ELF-1 (cell line): ENCODE measurements at regions not wholly inside any gene's neighbourhood (a gene's known extent, or its start where the extent isn't known, plus 50 kb on each side); places are given as distances from the start of the nearest gene placed in this dataset.
A peak's percentile ranks its signal among the peaks of the same experiment; 100 is the strongest.
"Not testable (repeated sequence)": the region's sequence is repeated elsewhere in the genome, so short reads cannot be mapped to it uniquely, and the experiment has no call there.

Experiments used
- DNase-seq: peaks from one replicate; pipeline ENCODE4 v3.0.0-alpha.2; 2016; ENCODE audit warnings: low read depth, low spot score

DNA sequence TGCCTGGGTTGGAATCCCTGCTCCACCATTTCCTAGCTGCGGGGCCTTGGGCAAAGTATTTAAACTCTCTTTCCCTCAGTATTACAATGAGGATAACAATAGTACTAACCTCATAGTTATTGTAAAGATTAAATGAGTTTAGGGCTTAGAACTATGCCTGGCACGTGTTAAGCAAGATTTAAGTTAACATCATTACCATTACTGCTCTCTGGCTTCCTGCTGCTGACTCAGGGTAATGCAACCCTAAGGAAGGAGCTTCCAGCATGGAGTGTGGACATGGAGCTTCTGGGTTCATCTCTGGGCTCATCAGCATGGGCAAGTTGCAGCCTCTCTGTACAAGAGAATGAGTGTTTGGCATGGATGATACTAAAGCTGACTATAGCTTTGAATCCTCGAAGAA, 374.2 kb upstream of the MAP2 start:
- no peak for DNase-seq

DNA sequence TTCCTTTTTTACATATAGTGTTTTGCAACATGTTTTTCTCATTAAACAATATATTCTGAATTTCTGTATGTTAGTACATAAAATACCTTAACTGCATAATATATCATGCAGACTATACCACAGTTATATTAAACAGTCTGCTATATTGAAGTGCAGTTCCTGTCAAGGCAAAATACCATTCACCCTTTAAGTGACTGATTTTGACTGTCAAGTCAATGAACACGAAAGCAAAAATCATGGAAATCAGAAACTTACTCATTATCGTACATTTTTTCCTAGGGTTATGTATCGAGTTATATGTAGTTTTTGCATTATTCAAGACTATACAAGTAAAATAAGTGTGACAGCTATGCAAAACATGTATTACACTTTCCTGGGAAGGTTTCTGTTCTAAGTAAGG, 361.6 kb upstream of the MAP2 start:
- no peak for DNase-seq

DNA sequence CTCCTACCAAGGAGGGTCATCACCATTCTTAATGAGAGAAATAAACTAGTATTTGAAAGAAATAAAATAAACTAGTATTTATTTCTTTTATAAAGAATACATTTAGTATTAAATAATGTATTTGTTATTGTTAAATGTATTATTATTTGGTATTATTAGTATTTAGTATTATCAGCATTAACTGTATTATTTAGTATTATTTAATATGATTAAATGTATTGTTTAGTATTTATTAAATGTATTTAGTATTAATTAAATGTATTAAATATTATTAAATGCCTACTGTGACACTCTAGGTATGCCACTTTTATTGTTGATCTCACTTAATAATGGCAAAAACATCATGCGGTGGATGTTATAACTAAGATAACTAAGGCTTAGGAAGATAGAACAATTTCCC, 353.6 kb upstream of the MAP2 start:
- DNase-seq: no peak

DNA sequence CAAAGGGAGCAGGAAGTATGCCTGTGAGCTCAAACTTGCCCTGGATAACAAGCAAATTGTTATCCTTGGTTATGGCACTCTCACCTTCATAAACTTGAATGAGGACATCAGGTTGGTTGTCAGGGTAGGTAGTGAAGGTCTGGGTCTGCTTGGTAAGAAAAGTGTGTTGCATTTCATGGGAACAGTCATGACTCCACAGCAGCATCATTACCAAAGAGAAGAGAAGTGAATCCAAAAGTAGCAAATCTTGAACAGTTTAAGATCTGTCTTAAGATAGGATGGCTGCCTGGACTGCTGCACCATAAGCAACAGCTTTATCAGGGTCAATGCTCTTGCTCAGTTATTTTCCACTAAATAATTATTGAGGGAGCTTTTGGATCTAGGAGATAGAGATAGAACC, 350.7 kb upstream of the MAP2 start:
- no peak for DNase-seq

DNA sequence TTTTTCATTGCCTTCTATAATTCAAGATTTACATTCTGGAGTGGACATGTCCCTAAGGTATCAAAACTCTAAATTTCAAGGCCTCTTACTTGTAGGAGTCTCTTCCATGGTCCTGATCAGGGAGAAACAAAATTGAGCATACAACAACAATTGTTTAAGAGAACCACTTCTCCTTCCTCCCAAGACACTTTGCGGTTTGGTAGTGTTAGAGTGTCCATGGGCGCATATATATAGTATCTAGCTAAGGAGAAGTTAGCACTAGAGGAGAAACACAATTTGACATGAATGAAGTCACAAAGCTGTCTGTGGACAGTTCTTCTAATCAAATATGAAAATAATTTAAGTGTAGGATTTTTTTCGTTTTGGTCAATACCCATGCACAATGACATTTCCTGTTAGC, 349.1 kb upstream of the MAP2 start:
- DNase-seq: no peak

DNA sequence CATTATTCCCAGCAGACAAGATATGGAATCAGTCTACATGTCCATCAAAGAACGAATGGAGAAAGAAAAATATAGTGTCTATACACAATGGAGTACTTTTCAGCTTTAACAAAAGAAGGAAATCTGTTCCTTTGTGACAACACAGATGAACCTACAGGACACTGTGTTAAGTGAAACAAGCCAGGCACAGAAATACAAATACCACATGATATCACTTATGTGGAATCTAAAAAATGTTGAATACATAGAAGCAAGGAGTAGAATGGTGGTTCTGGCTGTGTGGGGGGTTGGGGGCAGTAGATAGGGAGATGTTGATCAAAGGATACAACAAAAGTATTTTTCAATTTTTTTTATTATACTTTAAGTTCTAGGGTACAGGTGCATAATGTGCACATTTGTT, 347.7 kb upstream of the MAP2 start:
- no peak for DNase-seq

DNA sequence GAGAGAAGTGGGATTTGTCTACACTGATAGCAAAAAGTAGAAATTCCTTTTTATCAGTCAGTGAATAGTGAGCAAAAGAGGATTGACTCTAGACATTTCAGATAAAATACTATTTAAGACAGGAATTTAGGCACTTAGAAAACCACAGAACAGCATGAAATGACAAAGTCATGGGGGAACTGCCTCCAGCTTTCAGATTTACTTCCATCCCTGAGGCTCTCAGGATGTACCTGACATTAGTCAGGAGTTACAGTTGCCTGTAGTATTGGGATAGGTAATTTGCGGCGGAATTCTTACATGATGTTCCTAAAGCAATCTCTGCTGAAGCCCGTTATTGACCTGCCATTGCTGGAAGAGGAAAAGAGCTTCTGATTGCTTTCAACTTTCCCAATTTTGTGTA, 337.1 kb upstream of the MAP2 start:
- no peak for DNase-seq

DNA sequence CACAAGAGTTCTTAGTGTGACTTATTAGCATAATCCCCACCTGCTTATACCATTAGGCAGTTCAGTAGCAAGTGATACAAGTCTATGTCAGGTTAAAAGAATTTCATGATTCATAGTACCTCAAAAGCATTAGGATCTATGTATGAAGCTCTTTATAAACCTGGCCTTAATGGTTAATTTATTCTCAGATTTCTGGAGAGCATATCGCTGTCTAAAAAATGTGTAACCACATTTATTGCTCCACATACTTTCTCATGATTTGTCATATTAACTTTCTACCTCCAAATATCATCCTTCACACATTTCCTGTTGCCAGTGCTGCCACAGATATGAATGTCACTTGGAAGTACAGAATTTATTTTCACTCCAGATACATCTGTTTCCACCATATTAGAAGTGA, 332.8 kb upstream of the MAP2 start:
- no peak for DNase-seq

DNA sequence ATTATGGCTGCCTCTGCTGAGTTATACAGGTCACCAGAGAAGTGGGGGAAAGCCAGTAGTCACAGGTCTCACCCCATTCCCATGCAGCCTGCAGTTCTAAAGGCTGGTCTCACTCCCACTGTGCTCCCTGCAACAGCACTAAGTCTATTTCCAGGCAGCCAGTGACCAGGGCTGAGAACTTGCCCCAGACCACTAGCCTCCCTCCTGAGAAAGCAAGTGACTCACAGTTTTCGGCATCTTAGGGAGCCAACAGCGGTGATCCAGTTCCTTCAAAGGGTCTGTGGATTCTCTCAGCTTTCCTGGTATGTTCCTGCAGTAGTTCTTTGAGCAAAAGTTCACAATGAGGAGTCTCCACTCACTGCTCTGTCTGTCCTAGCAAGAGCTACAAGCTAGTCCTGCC, 329.6 kb upstream of the MAP2 start:
- DNase-seq: peak; percentile 36

DNA sequence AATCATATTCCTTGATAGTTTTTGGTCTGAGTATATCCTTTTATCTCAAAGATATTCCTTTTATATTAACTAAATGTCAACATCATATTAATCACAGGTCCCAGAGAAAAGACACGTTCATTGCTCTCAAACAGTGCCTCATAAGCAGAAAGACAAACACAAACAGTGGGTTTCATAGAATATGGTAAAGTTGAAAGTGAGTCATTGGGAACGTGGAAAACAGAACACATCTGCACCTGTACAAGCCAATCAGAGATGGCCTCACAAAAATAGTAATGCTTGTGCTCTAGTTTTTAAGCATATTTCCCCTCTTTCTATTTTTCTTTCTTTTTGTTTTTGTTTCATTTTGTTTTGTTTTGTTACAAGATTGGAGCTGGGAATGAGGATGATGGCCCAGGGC, 328.4 kb upstream of the MAP2 start:
- DNase-seq: no peak

DNA sequence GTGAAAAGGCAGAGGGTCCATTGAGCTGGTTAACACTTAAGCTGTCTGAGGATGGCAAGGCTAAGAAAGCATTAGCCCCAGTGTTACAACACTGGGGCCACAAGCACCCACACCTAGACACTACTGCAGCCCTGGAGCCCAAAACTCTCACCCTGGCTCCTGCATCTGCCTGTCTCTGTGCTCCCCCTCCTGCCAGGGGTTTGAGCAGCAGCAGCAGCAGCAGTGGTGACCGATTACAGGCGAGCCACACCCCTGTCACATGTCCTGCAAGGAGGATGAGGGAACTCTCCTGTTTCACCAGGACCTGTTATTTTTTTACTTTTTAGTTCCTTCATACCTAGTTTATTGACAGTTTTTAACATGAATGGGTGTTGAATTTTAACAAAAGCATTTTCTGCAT, 326.7 kb upstream of the MAP2 start:
- DNase-seq: no peak

DNA sequence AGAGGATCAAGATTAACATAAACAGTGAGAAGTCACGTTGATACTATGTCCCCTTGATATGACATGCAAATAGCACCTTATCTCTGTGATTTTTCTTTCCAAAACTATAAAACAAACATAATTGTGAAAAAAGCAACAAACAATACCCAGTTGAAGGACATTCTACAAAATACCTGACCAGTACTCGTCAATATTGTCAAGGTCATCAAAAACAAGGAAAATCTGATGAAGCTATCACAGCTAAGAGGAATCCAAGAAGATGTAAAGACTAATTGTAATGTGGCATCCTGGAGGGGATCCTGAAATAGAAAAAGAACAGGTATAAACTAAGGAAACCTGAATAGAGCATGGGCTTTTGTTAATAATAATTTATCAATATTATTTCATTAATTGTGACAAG, 321.5 kb upstream of the MAP2 start:
- no peak for DNase-seq

DNA sequence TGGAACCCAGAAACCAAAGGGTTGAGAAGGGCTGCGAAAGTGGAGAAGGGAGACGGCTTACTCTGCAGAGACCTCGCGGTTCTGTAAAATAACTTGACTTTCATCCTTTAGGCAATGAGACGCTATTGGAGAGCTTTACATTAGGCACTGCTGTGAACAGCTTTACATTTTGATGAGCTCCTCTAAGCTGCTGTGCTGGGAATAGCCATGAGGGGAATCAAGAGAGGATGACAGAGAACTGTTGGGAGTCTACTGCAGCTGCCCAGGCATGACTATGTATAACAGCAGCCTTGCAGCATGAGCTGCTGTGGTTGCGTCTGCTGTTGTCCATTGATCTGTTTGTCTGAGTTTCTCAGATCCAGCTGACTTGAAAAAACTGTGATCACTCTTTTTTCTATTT, 310.8 kb upstream of the MAP2 start:
- peak; percentile 5 for DNase-seq

DNA sequence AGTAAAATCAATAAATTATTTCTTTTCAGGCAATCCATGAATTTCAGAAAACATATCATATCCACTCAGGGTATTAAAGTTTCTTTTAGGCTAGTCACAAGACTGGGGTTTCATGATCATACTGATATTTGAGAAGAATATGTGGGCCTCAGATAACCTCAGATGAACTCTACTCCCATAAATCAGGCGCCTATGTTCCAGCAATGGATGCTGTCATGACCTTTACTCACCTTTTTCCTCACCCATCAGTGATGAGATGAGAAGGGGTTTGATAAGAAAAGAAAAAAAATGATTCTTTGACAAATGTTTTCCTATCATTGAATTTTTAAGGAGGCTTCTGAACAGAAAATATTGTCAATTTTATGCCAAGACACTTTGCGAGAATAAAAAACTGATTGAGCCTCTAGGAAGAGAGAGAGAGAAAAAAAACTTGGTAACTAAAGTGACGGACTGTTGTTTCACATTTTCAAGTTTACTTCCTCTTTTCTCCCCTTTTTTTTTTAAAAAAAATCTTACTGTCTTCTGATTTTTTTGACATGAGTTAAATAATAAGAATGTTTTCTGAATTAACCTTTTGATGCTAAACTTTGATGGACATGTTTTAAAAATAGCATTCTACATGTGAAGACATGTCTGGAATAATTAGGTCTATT, 309.1 kb upstream of the MAP2 start:
- no peak for DNase-seq

DNA sequence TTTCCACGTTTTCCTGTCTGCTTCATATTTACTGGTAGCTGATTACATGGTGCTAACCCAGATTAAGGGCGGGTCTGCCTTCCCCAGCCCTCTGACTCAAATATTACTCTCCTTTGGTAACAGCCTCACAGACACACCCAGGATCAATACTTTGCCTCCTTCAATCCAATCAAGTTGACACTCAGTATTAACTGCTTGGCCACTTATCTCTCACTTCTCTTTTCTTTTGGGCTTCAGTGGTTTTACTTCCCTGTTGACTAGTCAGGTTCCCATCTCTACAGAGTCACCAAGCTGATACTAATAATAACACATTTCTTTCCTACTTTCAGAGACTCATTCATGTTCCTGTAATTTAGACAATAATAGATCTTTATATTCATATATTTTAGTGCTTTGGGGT, 302.2 kb upstream of the MAP2 start:
- no peak for DNase-seq

DNA sequence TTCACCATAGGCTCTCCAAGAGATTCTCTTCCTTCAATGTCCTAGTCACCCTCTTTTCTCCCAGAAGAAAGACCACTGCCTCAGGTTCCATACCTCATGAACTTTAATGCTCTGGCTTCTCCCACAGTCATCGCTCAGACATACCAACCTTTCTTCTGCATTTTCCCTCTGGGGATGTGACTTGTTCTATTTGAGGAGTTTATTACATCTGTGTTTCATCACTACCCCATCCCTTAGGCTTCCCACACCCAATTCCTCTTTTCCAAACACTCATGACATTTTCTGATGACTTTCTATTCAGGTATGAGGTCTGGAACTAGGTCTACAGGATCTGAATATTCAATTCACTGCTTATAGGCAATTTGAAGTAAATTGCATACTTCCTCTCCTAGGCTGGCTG, 298.6 kb upstream of the MAP2 start:
- DNase-seq: no peak

DNA sequence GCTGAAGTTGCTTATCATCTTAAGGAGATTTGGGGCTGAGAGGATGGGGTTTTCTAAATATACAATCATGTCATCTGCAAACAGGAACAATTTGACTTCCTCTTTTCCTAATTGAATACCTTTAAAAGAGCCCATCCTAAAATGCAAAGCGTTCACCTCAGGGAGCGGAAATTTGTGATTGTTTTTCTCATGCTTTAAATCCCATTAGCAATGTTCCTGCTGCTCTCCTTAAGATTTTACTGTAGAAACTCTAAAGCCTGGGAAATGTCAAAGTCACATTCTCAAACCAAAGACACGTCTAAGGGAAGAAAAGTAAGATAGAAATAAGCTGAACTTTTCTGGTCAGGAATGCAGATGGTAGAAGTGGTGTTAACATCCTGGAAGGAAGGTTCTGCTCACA, 285.8 kb upstream of the MAP2 start:
- DNase-seq: no peak

DNA sequence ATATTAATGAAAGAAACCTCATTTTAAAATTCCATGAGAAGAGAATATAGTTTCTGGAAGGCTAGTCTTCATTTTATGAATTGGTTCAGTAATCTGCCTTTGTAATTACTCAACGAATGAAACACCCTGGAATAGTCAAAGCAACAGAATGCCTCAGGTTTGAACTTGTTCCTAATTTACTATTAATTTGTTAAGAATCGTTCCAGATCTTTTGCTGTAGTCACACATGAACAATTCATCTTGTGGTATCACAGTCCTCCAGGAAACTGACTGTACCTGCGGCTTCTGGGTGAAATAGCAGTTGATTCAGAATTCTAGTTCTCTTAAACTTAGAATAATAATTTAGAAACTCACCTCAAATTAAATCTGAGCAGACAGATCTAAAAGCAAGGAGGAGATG, 282.7 kb upstream of the MAP2 start:
- DNase-seq: no peak

DNA sequence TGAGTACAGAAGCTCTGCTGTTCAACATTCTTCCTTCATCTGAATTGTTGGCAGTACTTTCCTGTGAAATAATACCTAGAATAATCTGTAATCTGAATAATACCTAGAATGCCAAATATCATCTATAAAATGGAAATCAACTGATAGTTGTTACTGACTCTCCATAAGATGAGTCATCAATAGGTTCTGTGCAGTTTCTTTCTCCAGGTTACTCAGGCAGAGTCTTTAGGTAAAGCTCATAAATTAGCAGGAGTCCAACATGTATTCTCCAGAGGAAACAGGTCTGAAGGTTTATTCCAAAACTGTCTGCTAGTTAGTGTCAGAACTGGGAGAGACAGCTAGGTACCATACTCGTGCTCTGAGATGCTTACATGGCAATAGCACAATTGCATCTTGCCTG, 282.0 kb upstream of the MAP2 start:
- DNase-seq: no peak

DNA sequence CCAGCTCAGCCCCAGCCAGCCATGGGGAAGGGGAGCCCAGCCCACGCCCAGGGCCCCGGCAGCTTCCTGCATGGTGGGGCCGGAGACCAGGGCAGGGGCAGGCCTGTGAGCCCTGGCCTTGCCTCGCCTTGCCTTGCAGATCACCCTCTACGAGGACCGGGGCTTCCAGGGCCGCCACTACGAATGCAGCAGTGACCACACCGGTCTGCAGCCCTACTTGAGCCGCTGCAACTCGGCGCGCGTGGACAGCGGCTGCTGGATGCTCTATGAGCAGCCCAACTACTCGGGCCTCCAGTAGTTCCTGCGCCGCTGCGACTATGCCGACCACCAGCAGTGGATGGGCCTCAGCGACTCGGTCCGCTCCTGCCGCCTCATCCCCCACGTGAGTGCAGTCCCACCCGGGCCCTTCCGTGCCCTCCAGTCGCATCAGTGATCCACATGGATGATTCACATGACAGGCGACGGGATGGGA, 278.6 kb upstream of the MAP2 start:
- not testable (repeated sequence) for DNase-seq

DNA sequence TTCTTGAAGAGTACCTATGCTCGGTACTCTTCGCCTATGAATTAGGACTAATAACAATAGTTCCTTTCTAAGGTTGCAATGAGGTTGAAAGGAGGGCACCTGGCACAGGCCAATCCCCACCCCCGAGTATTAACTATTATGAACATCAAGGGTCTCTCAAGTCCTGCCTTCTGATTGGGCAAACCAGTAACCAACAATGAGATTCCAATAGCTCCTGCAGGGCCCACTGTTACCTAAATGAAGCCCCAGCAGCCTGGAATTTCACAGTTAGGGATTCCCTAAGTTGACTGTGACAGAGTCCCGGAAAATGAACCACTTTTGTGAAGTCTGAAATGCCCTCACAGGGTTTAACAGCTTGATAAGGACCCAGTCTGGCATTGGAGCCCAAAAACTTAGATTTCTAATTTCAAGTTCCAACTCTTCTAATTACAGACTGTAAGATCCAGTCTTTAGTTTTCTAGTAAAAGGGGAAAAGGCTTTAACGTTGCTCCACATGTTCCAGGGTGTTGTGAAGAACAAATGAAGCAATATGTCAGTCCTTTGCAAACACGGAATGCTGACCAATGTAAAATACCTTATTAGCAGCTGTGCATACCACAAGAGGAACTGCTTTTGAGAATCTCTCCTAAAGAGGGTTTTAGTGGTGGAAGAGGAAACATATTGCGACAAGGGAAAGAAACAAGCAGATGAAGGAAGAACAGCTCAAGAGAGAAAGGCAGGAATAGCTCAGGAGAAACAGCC, 277.7 kb upstream of the MAP2 start:
- DNase-seq: no peak

DNA sequence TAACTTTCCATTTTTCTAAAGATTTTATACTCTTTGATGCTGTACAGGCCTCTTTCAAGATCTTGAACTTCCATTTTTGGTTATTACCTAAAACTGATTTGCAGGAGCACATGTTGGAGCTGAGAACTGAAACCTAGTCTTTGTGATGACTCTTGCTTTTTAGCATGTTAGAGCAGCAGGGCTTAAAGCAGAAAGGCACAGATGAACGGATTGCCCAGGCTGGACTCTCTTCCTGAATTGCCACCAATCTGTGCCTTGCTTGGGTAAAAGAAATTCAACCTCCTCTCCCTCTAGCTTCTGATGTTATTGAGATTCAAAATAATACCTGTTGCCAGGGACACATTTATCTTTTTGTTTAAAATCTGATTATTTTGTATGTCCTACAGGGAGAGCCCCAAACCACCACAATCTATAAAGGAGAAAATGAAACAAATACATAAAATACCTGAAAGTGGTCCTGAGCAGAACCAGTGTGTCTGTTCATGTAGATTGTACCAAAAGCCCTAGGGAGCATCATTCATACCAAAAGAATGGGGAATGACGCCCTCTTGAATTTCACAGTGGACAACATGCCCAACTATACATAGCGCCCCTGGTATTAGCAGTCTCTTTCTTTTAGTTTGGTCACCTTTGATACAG, 277.0 kb upstream of the MAP2 start:
- no peak for DNase-seq

DNA sequence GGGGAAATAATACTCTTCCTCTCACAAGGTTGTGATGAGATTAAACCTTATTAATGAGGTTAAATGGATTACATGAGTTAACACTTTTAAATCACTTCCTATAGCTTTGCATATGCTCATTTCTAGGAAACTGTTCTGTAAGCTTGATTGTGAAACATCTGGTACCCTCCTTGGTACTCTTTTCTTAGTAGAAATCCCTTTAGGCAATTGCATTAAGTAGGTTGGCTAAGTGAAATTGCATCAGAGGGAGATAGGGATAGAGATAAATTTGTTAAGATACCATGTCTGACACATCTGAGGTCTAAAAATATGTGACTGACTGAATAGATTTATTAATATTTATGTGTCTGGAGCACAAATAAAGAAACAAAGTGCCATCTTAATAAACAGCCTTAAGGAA, 275.9 kb upstream of the MAP2 start:
- DNase-seq: no peak
